Activated naive CD8-positive, alpha-beta T cell treated with anti-CD3 and anti-CD28 coated beads, Interleukin-2, amount 50 U/mL, for 24 hours (primary cell): ENCODE measurements at regions not wholly inside any gene's neighbourhood (a gene's known extent, or its start where the extent isn't known, plus 50 kb on each side); places are given as distances from the start of the nearest gene placed in this dataset.
"Not testable (repeated sequence)": the region's sequence is repeated elsewhere in the genome, so short reads cannot be mapped to it uniquely, and the experiment has no call there.

Source experiments
- ATAC-seq: fragments of 150-1000 bp; cut with Tn5 transposase; one replicate; pipeline ENCODE4 v1.10.0; 2021
- DNase-seq: peaks from one replicate; pipeline ENCODE4 v3.0.0; 2021
- H3K27ac Mint-ChIP-seq: one replicate; pipeline ENCODE4 v1.8.0; 2021; ENCODE audit warnings: mild to moderate bottlenecking, mixed read lengths
- H3K27me3 Mint-ChIP-seq: one replicate; pipeline ENCODE4 v1.8.0; 2021; ENCODE audit warnings: mixed read lengths
- H3K36me3 Mint-ChIP-seq: one replicate; pipeline ENCODE4 v1.8.0; 2021; ENCODE audit warnings: low read depth, mixed read lengths
- H3K4me1 Mint-ChIP-seq: one replicate; pipeline ENCODE4 v1.8.0; 2021; ENCODE audit warnings: mixed read lengths
- H3K4me3 Mint-ChIP-seq: one replicate; pipeline ENCODE4 v1.8.0; 2021; ENCODE audit warnings: mild to moderate bottlenecking, moderate library complexity, mixed read lengths
- H3K9me3 Mint-ChIP-seq: one replicate; pipeline ENCODE4 v1.8.0; 2021; ENCODE audit warnings: mixed read lengths

DNA sequence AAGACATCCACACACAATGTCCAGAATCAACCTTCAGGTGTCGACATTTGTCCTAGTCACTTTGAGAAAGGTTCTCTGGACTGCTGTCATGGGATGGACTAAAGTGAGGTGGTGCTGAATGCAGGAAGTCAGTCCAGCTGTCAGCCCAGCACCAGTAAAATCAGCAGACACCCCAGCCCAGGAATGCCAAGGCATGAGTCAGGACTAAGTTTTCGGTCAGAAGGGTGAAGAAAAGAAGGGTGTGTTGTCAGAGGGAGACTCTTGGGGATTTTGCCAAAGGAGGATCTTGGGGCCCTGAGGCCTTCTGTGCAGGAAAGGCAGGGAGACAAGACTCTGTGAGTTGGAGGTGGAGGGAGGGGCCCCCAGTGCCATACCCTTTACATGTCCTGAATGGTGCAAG, 69.0 kb upstream of the XPA start:
- H3K9me3 Mint-ChIP-seq, result no peaks in the 10 kb centered on the region
- no peaks in the 10 kb centered on the region for H3K4me1 Mint-ChIP-seq
- DNase-seq (no peak), ATAC-seq (no peak)
- H3K36me3 Mint-ChIP-seq, result no peaks in the 10 kb centered on the region
- H3K27ac Mint-ChIP-seq, result no peak overlapping the region
- H3K27me3 Mint-ChIP-seq, result peaks cover 29% of the 10 kb centered on the region
- H3K4me3 Mint-ChIP-seq, result no peak overlapping the region

DNA sequence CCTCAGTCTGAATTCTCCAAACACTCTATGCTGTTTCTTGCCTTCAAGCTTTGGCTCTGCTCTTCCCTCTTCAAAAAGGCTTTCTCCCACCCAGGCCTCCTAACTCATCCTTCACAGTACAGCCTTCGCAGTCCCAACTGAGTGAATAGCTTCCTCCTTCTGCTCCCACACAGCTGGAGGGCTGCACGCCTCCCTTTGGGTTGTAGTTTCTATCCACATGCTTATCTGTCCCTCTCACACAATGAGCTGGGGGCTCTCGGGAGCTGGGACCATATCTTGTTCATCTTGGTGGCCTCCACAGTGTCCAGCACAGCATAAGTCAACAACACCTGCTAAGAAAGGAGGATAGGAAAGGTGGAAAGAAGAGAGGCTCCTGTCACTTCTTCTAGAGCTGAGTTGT, 69.5 kb upstream of the XPA start:
- no peaks in the 10 kb centered on the region for H3K9me3 Mint-ChIP-seq
- DNase-seq (no peak), ATAC-seq (no peak)
- no peak overlapping the region for H3K27ac Mint-ChIP-seq
- peaks cover 24% of the 10 kb centered on the region for H3K27me3 Mint-ChIP-seq
- no peak overlapping the region for H3K4me3 Mint-ChIP-seq
- H3K4me1 Mint-ChIP-seq, result no peaks in the 10 kb centered on the region
- H3K36me3 Mint-ChIP-seq, result no peaks in the 10 kb centered on the region

DNA sequence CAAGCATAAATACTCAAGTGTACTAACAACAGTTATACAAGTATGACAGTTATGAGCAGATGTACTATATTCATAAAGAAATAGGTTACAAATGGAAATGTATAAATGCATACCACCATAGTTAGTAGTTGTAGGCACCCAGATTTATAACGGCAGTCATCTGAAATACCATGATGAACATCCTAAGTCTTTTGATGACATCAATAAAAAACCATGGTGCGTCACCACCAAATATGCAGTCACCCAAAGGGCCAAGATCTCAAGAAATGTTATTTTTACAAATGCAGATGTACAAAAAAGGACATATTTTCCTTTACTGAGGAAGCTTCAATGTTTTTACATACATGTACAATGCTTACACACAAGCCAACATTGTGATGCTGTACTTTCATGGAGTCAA, 70.8 kb upstream of the XPA start:
- DNase-seq (no peak), ATAC-seq (no peak)
- Mint-ChIP-seq H3K9me3 (no peaks in the 10 kb centered on the region), H3K27me3 (peaks cover 16% of the 10 kb centered on the region), H3K4me1 (no peaks in the 10 kb centered on the region), H3K36me3 (no peaks in the 10 kb centered on the region), H3K27ac (no peak overlapping the region), H3K4me3 (no peak overlapping the region)

DNA sequence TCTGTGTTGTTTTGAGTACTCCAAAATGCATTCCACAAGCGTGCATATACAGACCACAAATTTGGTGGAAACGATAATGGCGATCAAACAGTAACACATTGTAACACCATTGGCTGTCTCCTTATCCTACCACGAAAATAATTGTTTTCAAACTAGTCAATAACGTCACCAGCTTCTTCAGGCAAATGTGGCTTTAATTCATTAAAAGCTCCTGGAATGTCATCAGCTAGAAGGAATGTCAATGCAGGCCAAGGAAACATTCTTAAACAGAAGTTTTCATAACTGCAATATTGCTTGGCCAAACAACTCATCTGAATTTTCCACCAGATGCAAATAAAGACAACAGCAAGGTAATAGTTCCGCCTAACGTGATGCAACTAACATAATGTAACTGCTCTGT, 71.6 kb upstream of the XPA start:
- ATAC-seq (no peak), DNase-seq (no peak)
- no peaks in the 10 kb centered on the region for H3K36me3 Mint-ChIP-seq
- peaks cover 14% of the 10 kb centered on the region for H3K27me3 Mint-ChIP-seq
- H3K4me1 Mint-ChIP-seq, result no peaks in the 10 kb centered on the region
- H3K9me3 Mint-ChIP-seq, result no peaks in the 10 kb centered on the region
- no peak overlapping the region for H3K27ac Mint-ChIP-seq
- no peak overlapping the region for H3K4me3 Mint-ChIP-seq

DNA sequence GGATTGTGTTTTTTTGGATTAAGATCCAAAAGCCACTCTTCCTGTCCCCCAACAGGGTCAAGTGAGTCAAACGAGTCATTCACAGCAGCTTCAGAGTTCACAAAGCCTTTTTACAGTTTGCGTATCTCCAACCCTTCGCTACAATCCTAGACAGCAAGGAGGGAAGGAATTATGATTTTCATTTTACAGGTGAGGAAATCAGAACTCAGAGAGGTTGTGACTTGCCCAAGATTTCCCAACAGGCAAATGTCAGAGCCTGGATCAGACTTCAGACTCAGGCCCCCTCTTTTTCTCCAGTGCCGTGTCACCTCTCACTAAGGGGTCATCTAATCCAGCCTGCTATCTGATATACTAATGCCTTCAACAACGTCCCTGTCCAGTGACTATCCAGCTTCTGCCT, 72.1 kb upstream of the XPA start:
- DNase-seq (no peak), ATAC-seq (no peak)
- Mint-ChIP-seq H3K4me1 (no peaks in the 10 kb centered on the region), H3K27ac (no peak overlapping the region), H3K4me3 (no peak overlapping the region), H3K36me3 (no peaks in the 10 kb centered on the region), H3K27me3 (peaks cover 14% of the 10 kb centered on the region), H3K9me3 (no peaks in the 10 kb centered on the region)

DNA sequence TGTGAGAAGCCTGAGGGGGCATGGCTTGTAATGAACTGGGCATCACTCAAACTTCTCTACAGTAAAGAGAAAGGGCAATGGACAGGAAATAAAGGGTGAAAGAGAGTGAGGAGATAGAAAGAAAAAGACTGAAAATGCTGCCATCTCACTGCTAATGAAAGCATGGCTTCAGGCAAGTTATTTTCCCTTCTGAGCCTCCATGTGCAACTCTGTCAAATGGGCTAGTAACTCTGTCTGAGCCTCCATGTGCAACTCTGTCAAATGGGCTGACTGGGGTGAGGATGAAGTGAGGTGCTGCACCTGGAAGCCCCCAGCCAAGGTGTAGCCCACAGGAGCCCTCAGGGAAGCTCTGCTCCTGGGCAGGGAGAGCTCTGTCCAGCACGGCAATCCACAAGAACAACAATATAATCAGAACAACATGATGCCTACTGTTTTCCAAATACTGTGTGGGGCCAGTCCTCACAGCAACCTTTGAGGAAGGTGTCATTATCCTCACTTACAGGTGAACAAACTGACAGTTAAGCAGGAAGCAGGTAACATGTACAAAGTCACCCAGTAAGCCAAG, 73.8 kb upstream of the XPA start:
- DNase-seq (no peak), ATAC-seq (no peak)
- Mint-ChIP-seq H3K36me3 (no peaks in the 10 kb centered on the region), H3K27ac (no peak overlapping the region), H3K4me3 (no peak overlapping the region), H3K9me3 (no peaks in the 10 kb centered on the region), H3K4me1 (no peaks in the 10 kb centered on the region), H3K27me3 (peaks cover 14% of the 10 kb centered on the region)

DNA sequence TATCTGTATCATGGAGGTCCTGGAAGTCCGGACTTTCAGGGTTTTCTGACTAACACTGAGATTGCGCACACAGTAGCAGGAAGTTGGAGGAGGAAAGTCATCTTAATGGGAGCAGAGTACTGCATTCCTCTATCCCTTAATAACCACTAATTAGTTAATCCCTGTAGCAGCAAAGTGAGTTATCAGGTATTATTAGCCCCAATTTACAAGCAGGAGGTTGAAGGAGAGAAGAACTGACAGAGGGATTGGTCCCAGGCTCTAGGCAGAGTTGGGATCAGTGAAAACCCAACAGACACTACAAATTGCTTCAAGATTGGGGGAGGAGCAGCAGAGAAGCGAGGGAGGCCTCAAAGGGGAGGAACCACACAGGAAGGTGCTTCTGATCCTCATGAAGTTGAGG, 74.5 kb upstream of the XPA start:
- Mint-ChIP-seq H3K4me1 (no peaks in the 10 kb centered on the region), H3K27me3 (peaks cover 15% of the 10 kb centered on the region), H3K27ac (no peak overlapping the region), H3K36me3 (no peaks in the 10 kb centered on the region), H3K9me3 (no peaks in the 10 kb centered on the region), H3K4me3 (no peak overlapping the region)
- ATAC-seq (no peak), DNase-seq (no peak)

DNA sequence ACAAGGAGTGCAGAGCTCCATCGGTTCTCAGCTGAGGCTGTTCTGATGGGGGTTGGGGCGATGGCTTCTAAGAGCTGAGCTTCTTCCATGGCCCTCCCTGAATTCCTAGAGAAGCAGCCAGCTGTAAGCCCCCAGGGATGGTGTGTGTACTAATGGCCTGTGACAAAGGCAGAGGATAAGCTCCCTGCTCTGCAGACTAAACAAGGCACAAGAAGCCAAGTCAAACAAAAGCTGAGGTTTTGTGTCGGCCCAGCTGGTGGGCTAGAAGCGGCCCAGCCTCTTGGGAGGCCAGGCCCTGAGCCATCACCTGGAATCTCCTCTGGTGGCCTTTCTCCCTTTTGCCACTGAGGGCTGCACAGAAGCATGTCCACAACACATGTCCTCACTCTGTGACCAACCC, 75.0 kb upstream of the XPA start:
- Mint-ChIP-seq H3K27me3 (peaks cover 16% of the 10 kb centered on the region), H3K4me1 (no peaks in the 10 kb centered on the region), H3K9me3 (peaks cover under 1% of the 10 kb centered on the region), H3K4me3 (no peak overlapping the region), H3K36me3 (no peaks in the 10 kb centered on the region), H3K27ac (no peak overlapping the region)
- no peak for ATAC-seq
- no peak for DNase-seq

DNA sequence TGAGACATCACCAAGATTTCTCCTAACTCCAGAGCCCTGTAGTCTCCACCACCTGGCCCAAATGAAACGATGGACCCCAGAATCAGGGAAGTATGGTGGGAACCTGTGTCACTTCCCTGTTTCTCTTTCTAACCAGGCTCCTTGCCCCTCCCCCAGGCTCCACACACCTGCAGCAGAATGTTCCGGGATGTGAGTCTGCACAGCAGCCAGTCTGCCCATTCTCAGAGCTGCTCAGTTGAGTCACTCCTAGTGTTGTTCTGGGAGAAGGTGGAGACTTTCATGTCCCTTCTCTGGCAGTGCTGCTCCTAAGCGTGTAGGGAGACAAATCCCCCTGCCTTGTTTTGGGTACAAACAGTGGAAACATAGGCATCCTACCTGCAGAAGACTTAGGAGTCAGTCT, 76.0 kb upstream of the XPA start:
- Mint-ChIP-seq H3K36me3 (peaks cover 1% of the 10 kb centered on the region), H3K27ac (no peak overlapping the region), H3K27me3 (peaks cover 17% of the 10 kb centered on the region), H3K4me3 (no peak overlapping the region), H3K4me1 (no peaks in the 10 kb centered on the region), H3K9me3 (peaks cover 9% of the 10 kb centered on the region)
- DNase-seq (no peak), ATAC-seq (no peak)

DNA sequence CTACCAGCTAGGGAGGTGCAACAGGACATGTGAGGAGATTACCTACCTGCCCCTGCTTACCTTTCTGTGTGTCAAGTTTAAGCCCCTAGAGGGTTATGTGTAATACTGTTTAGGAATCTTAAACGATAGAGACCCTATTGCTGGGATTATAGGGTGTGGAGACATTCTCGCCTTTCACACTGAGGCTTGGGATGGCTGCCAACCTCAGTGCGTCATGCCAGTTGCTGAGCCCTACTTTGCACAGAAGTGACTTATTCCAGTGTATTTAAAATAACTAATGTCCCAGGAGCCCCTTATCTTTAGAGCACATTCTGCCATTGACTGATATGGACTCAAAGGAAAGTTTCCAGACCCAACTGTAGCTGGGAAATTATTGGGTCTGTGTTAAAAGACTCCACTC, 76.6 kb upstream of the XPA start:
- peaks cover 17% of the 10 kb centered on the region for H3K27me3 Mint-ChIP-seq
- H3K27ac Mint-ChIP-seq, result no peak overlapping the region
- H3K36me3 Mint-ChIP-seq, result peaks cover 3% of the 10 kb centered on the region
- H3K4me1 Mint-ChIP-seq, result no peaks in the 10 kb centered on the region
- no peak for ATAC-seq
- H3K9me3 Mint-ChIP-seq, result peaks cover 13% of the 10 kb centered on the region
- no peak overlapping the region for H3K4me3 Mint-ChIP-seq
- DNase-seq, result no peak

DNA sequence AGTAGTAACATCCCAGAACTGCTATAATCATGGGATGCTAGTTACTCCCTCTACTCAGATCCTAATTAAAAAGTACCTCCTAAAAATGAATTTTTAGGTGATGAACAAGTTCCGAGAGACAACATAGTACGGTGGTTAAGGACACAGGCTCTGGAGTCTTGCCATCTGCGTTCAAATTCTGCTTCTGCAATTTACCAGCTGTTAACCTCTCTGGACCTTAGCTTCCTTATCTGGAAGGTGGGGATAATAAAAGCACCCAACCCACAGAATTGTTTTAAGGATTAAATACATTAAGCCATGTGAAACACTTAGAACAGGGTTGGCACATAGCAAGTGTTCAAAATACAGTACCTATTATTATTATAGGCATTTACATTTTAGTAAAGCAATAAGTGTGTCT, 77.5 kb upstream of the XPA start:
- Mint-ChIP-seq H3K36me3 (peaks cover 7% of the 10 kb centered on the region), H3K4me1 (no peaks in the 10 kb centered on the region), H3K27me3 (peaks cover 14% of the 10 kb centered on the region), H3K9me3 (peaks cover 17% of the 10 kb centered on the region), H3K4me3 (no peak overlapping the region), H3K27ac (no peak overlapping the region)
- ATAC-seq (no peak), DNase-seq (no peak)

DNA sequence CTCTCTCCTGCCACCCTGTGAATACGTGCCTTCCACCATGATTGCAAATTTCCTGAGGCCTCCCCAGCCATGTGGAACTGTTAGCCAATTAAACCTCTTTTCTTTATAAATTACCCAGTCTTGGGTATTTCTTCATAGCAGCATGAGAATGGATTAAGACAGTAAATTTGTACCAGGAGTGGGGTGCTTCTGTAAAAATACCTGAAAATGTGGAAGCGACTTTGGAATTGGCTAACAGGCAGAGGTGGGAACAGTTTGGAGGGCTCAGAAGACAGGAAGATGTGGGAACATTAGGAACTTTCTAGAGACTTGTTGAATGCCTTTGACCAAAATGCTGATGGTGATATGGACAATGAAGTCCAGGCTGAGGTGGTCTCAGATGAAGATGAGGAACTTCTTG, 74.3 kb upstream of the FOXE1 start:
- H3K4me3 Mint-ChIP-seq, H3K4me1 Mint-ChIP-seq, H3K36me3 Mint-ChIP-seq, ATAC-seq, H3K27ac Mint-ChIP-seq, DNase-seq: not testable (repeated sequence)
- peaks cover 22% of the 10 kb centered on the region for H3K9me3 Mint-ChIP-seq
- H3K27me3 Mint-ChIP-seq, result peaks cover 17% of the 10 kb centered on the region

DNA sequence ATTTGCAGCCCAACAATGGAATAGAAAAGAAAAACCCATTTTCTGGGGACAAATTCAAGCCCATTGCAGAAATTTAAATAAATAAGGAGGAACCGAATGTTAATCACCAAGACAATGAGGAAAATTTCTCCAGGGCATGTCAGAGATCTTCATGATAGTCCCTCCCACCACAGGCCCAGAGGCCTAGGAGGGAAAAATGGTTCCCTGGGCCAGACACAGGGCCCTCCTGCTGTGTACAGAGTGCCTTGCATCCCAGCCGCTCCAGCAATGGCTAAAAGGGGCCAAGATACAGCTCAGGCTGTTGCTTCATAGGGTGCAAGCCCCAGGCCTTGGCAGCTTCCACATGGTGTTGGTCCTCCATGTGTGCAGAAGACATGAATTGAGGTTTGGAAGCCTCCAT, 73.4 kb upstream of the FOXE1 start:
- no peak for DNase-seq
- Mint-ChIP-seq H3K27me3 (peaks cover 18% of the 10 kb centered on the region), H3K4me1 (no peaks in the 10 kb centered on the region)

DNA sequence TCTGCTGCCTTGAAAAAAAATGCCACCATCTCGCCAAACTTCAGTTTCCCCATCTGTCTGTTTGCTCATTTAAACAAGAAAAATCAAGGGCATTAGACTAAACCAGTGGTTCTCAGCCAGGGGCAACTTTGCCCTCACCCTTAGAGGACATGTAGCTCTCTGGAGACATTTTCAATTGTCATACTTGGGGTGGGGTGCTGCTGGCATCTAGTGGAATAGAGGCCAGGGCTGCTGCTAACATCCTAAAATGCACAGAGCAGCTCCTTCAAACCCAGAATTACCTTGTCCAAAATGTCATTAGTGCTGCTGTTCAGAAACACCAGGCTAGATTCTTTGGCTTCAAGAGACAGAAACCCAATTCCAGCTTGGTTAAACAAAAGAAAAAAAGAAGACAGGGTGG, 71.1 kb upstream of the FOXE1 start:
- DNase-seq (no peak), ATAC-seq (no peak)
- H3K4me3 Mint-ChIP-seq, result no peak overlapping the region
- H3K4me1 Mint-ChIP-seq, result no peaks in the 10 kb centered on the region
- peaks cover 22% of the 10 kb centered on the region for H3K9me3 Mint-ChIP-seq
- H3K27me3 Mint-ChIP-seq, result peaks cover 16% of the 10 kb centered on the region
- H3K27ac Mint-ChIP-seq, result no peak overlapping the region
- peaks cover 7% of the 10 kb centered on the region for H3K36me3 Mint-ChIP-seq

More for the DNA sequence above, 73.4 kb upstream of the FOXE1 start:
- Mint-ChIP-seq H3K4me3 (no peak overlapping the region), H3K36me3 (peaks cover 7% of the 10 kb centered on the region), H3K27ac (no peak overlapping the region), H3K9me3 (peaks cover 22% of the 10 kb centered on the region)
- no peak for ATAC-seq

DNA sequence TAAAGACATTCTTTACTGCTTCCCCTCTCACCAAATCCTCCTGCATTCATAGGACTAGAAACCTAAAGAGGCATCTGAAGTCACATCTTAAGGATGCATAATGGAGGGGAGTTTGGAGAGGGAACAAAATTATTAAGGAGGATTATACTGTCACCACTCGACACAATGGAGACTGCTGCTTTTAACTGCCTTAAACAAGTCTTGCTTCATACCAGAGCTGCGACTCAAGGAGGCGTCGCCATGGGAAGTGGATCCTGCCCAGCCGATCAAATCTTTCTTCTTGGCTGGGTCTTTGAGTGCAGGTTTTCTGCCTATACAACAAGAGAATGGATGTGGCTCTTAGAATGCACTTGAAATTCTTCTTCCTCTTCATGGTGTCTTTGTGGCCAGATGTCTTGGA, 66.7 kb upstream of the FOXE1 start:
- Mint-ChIP-seq H3K4me1 (no peaks in the 10 kb centered on the region), H3K36me3 (no peaks in the 10 kb centered on the region), H3K27ac (no peak overlapping the region), H3K27me3 (peaks cover 12% of the 10 kb centered on the region), H3K4me3 (no peak overlapping the region), H3K9me3 (no peaks in the 10 kb centered on the region)
- no peak for ATAC-seq
- no peak for DNase-seq

DNA sequence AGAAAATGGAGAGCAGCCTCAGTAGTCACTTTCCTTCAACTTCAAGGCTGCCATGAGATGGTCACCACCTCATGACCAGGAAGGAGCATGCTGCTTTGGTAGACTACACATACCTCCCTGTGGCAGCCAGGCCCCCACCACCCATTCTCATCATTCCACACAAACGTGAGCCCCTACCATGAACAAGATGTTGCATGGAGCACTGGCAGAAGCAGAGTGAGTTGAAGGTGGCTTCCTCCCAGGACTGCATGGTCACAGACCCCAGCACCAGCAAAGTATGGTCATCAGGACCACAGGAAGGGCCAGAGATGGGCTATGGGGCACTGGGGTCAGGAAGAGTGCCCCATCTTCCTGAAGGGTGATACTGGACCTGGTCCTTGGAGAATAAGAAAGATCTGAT, 65.5 kb upstream of the FOXE1 start:
- H3K27ac Mint-ChIP-seq, result no peak overlapping the region
- H3K9me3 Mint-ChIP-seq, result no peaks in the 10 kb centered on the region
- DNase-seq (no peak), ATAC-seq (no peak)
- H3K27me3 Mint-ChIP-seq, result peaks cover 10% of the 10 kb centered on the region
- no peaks in the 10 kb centered on the region for H3K36me3 Mint-ChIP-seq
- no peak overlapping the region for H3K4me3 Mint-ChIP-seq
- no peaks in the 10 kb centered on the region for H3K4me1 Mint-ChIP-seq
